ENCODE measurements at regions not wholly inside any gene's neighbourhood (a gene's known extent, or its start where the extent isn't known, plus 50 kb on each side); places are given as distances from the start of the nearest gene placed in this dataset.

- H3K27me3 Mint-ChIP-seq (ENCODE audit: low read depth): no peaks in the 10 kb centered on the region
- TF ChIP-seq, protein P1, sequence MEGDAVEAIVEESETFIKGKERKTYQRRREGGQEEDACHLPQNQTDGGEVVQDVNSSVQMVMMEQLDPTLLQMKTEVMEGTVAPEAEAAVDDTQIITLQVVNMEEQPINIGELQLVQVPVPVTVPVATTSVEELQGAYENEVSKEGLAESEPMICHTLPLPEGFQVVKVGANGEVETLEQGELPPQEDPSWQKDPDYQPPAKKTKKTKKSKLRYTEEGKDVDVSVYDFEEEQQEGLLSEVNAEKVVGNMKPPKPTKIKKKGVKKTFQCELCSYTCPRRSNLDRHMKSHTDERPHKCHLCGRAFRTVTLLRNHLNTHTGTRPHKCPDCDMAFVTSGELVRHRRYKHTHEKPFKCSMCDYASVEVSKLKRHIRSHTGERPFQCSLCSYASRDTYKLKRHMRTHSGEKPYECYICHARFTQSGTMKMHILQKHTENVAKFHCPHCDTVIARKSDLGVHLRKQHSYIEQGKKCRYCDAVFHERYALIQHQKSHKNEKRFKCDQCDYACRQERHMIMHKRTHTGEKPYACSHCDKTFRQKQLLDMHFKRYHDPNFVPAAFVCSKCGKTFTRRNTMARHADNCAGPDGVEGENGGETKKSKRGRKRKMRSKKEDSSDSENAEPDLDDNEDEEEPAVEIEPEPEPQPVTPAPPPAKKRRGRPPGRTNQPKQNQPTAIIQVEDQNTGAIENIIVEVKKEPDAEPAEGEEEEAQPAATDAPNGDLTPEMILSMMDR (conservative IDR thresholded peaks at IDR 0.05): no peak; the same call in 2 of the 3 replicates
- Histone ChIP-seq H3K9ac (ENCODE audit: extremely low read depth, insufficient read length, low read length) (no peak overlapping the region), H3K23ac (ENCODE audit: insufficient read length, low read depth, low read length) (no peak overlapping the region), H2AK5ac (ENCODE audit: insufficient read length, low read length) (no peak overlapping the region), H3K9me3 (ENCODE audit: control insufficient read depth, low read depth, low read length) (no peaks in the 10 kb centered on the region), H3K27me3 (ENCODE audit: insufficient read depth, low read length) (no peaks in the 10 kb centered on the region), H2BK15ac (ENCODE audit: low read depth, low read length) (no peak overlapping the region), H2BK20ac (ENCODE audit: low read depth, low read length, poor library complexity, severe bottlenecking) (no peak overlapping the region), H3K23me2 (ENCODE audit: insufficient read length, low read depth, low read length, poor library complexity, severe bottlenecking) (no peaks in the 10 kb centered on the region), H3K4me1 (ENCODE audit: insufficient read depth, low read length) (no peaks in the 10 kb centered on the region), H3K4me2 (ENCODE audit: insufficient read depth, insufficient read length, low read length) (no peak overlapping the region), H3K18ac (ENCODE audit: insufficient read length, low read depth, low read length) (no peak overlapping the region), H2BK120ac (ENCODE audit: low read depth, low read length, poor library complexity, severe bottlenecking) (no peak overlapping the region), H3K14ac (ENCODE audit: insufficient read depth, low read length) (no peak overlapping the region), H4K20me1 (ENCODE audit: control insufficient read depth, insufficient read depth, insufficient read length) (no peaks in the 10 kb centered on the region), H3T11ph (ENCODE audit: low read length) (no peak overlapping the region), H2AFZ (ENCODE audit: low read length) (no peak overlapping the region), H2BK5ac (ENCODE audit: insufficient read length, low read length) (no peak overlapping the region), H4K8ac (replicated peaks; ENCODE audit: insufficient read length, low read depth, low read length) (no peak overlapping the region), H3K4ac (ENCODE audit: low read depth, low read length) (no peak overlapping the region), H3K27ac (ENCODE audit: insufficient read length, low read depth, low read length) (no peak overlapping the region), H3K79me2 (ENCODE audit: insufficient read depth, low read length) (no peaks in the 10 kb centered on the region), H4K91ac (ENCODE audit: insufficient read length, low read depth, low read length) (no peak overlapping the region), H3K56ac (ENCODE audit: insufficient read length, low read depth, low read length) (no peak overlapping the region), H4K5ac (ENCODE audit: insufficient read length, low read depth, low read length) (no peak overlapping the region), H2BK12ac (ENCODE audit: insufficient read length, low read depth, low read length) (no peak overlapping the region), H3K79me1 (ENCODE audit: insufficient read depth, low read depth, low read length, poor library complexity, severe bottlenecking) (no peaks in the 10 kb centered on the region)
- WGBS (ENCODE audit: extremely low coverage, insufficient read length, low lambda C conversion rate): no CpG with 5 or more reads among the region's 2 CpGs
- no peaks in the 10 kb centered on the region for H3K36me3 Mint-ChIP-seq (ENCODE audit: insufficient read depth in 1 of 3, low read depth in 3 of 3)
- no peak overlapping the region for H3K4me3 Mint-ChIP-seq
- H3K9me3 Mint-ChIP-seq: no peaks in the 10 kb centered on the region
- no peak overlapping the region for H3K27ac Mint-ChIP-seq
- DNase-seq: no peak
- peaks cover 6 to 7% of the 10 kb centered on the region in 2 experiments for H3K4me1 Mint-ChIP-seq
These were observed 237.5 kb downstream of the DSEL start for GRCh38 chr18:67278984-67279383.
